Ascending aorta (tissue), 2 donors: ENCODE measurements at regions not wholly inside any gene's neighbourhood (a gene's known extent, or its start where the extent isn't known, plus 50 kb on each side); places are given as distances from the start of the nearest gene placed in this dataset.

Experiments
- DNase-seq, 2 donors: peaks; one replicate each; pipeline ENCODE4 v3.0.0-alpha.2; 2019; ENCODE audit warnings: low spot score in 2 of 2
- H3K27ac ChIP-seq, 2 donors: fragments of 200-600 bp; sonication (generic); one replicate each; pipeline ENCODE4 v1.5.1; 2016 to 2017; ENCODE audit warnings: mild to moderate bottlenecking in 1 of 2
- H3K27me3 ChIP-seq: fragments of 200-600 bp; sonication (generic); one replicate; pipeline ENCODE4 v1.5.1; 2017
- H3K36me3 ChIP-seq, 2 donors: fragments of 200-600 bp; sonication (generic); one replicate each; pipeline ENCODE4 v1.5.1; 2016
- H3K4me1 ChIP-seq, 2 donors: fragments of 200-600 bp; sonication (generic); one replicate each; pipeline ENCODE4 v1.5.1; 2016 to 2017; ENCODE audit warnings: mild to moderate bottlenecking in 1 of 2
- H3K4me3 ChIP-seq, 2 donors: fragments of 200-600 bp; sonication (generic); one replicate each; pipeline ENCODE4 v1.5.1; 2016 to 2017; ENCODE audit warnings: mild to moderate bottlenecking in 1 of 2
- H3K9me3 ChIP-seq, 2 donors: fragments of 200-600 bp; sonication (generic); one replicate each; pipeline ENCODE4 v1.5.1; 2016
- CTCF ChIP-seq, 3 experiments: fragments of 200-600 bp in 2 of 3; fragments of 450-650 bp in 1 of 3; sonication (generic) in 2 of 3; IDR thresholded peaks; one replicate each; pipeline ENCODE4 v1.5.1; 2016 to 2019; ENCODE audit warnings: antibody characterized with exemption in 3 of 3, mild to moderate bottlenecking in 1 of 3, moderate library complexity in 1 of 3
- intact Hi-C: fragments of 100-400 bp; cut with DNase I; formaldehyde crosslinking; loops from one replicate; pipeline ENCODE4 v1.15.1; 2023

- no peaks in the 10 kb centered on the region for H3K36me3 ChIP-seq
- no peaks in the 10 kb centered on the region for H3K9me3 ChIP-seq
- intact Hi-C loops = no loop called here
- TF ChIP-seq CTCF (IDR thresholded peaks at IDR 0.05) = no peak
- H3K27ac ChIP-seq = no peak overlapping the region
- no peaks in the 10 kb centered on the region for H3K4me1 ChIP-seq
- DNase-seq = no peak
- H3K4me3 ChIP-seq = no peak overlapping the region
- H3K27me3 ChIP-seq = no peaks in the 10 kb centered on the region
Observed at GRCh38 chr6:74166849-74167248, 470.8 kb downstream of the CD109 start.

- Histone ChIP-seq H3K27ac (no peak overlapping the region), H3K4me3 (no peak overlapping the region), H3K4me1 (no peaks in the 10 kb centered on the region), H3K36me3 (no peaks in the 10 kb centered on the region), H3K27me3 (no peaks in the 10 kb centered on the region), H3K9me3 (no peaks in the 10 kb centered on the region)
- DNase-seq = no peak
- no peak for TF ChIP-seq CTCF (IDR thresholded peaks at IDR 0.05)
- intact Hi-C loops = no loop called here
Observed at GRCh38 chr6:74161380-74161779, 465.4 kb downstream of the CD109 start.

GRCh38 chr6:74152096-74152675 lies 456.2 kb downstream of the CD109 start:
- H3K36me3 ChIP-seq = no peaks in the 10 kb centered on the region
- TF ChIP-seq CTCF (IDR thresholded peaks at IDR 0.05) = no peak
- no peak for DNase-seq

GRCh38 chr6:74145931-74146330 lies 449.9 kb downstream of the CD109 start:
- H3K27me3 ChIP-seq = no peaks in the 10 kb centered on the region
- H3K27ac ChIP-seq = no peak overlapping the region
- no peak overlapping the region for H3K4me3 ChIP-seq
- H3K4me1 ChIP-seq = no peaks in the 10 kb centered on the region
- intact Hi-C loops = no loop called here
- TF ChIP-seq CTCF (IDR thresholded peaks at IDR 0.05) = no peak
- H3K36me3 ChIP-seq = no peaks in the 10 kb centered on the region
- H3K9me3 ChIP-seq = no peaks in the 10 kb centered on the region
- no peak for DNase-seq

More at GRCh38 chr6:74152096-74152675, 456.2 kb downstream of the CD109 start:
- Histone ChIP-seq H3K27ac (no peak overlapping the region), H3K4me1 (no peaks in the 10 kb centered on the region), H3K4me3 (no peak overlapping the region), H3K9me3 (no peaks in the 10 kb centered on the region), H3K27me3 (no peaks in the 10 kb centered on the region)
- intact Hi-C loops = no loop called here

GRCh38 chr6:74137911-74138310 lies 441.9 kb downstream of the CD109 start:
- Histone ChIP-seq H3K27ac (no peak overlapping the region), H3K36me3 (no peaks in the 10 kb centered on the region), H3K4me1 (no peaks in the 10 kb centered on the region), H3K9me3 (no peaks in the 10 kb centered on the region), H3K27me3 (no peaks in the 10 kb centered on the region), H3K4me3 (no peak overlapping the region)
- TF ChIP-seq CTCF (IDR thresholded peaks at IDR 0.05) = no peak
- intact Hi-C loops = no loop called here
- no peak for DNase-seq

GRCh38 chr6:74134327-74134726 lies 438.3 kb downstream of the CD109 start:
- no peaks in the 10 kb centered on the region for H3K9me3 ChIP-seq

More at GRCh38 chr6:74134327-74134726, 438.3 kb downstream of the CD109 start:
- no peak for DNase-seq
- H3K27me3 ChIP-seq = no peaks in the 10 kb centered on the region
- H3K27ac ChIP-seq = no peak overlapping the region
- intact Hi-C loops = no loop called here
- no peaks in the 10 kb centered on the region for H3K36me3 ChIP-seq
- no peaks in the 10 kb centered on the region for H3K4me1 ChIP-seq
- no peak overlapping the region for H3K4me3 ChIP-seq
- TF ChIP-seq CTCF (IDR thresholded peaks at IDR 0.05) = no peak
